Gastrocnemius medialis (tissue), 4 donors: ENCODE measurements at regions not wholly inside any gene's neighbourhood (a gene's known extent, or its start where the extent isn't known, plus 50 kb on each side); places are given as distances from the start of the nearest gene placed in this dataset.

ENCODE experiments used
- POLR2A ChIP-seq, 2 donors: fragments of 450-650 bp; IDR thresholded peaks; one replicate each; pipeline ENCODE4 v1.6.1; 2017; ENCODE audit warnings: antibody characterized with exemption in 2 of 2, mild to moderate bottlenecking in 2 of 2, moderate library complexity in 2 of 2
- TF ChIP-seq, protein P1 (sequence below), 5 experiments: fragments of 450-650 bp in 3 of 5; fragments of 200-600 bp in 2 of 5; sonication (generic) in 2 of 5; IDR thresholded peaks in 4 of 5; conservative IDR thresholded peaks in 1 of 5; 1 replicate in 4 of 5; 2 replicates in 1 of 5; pipeline ENCODE4 v1.5.1; 2016 to 2019; ENCODE audit warnings: antibody characterized with exemption in 5 of 5, mild to moderate bottlenecking in 3 of 5, moderate library complexity in 3 of 5

DNA sequence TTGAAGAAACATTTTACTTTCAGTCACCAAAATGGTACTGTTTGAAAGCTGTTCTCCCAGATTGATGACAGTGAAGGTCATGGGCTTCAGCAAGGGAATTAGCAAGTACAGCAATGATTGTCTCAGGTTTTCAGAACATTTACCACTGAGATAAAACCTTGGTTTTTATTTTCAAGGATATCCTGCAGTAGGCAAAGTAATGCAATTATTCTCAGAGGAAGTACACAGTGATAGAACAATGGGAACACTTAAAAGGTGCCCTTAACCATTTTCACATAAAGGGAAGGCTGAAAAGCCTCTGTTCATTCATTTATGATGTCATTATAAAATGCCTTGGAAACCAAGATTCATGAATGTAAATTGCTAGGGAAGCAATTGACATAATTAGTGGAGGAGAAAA is 471.8 kb upstream of the ACO1 start:
- TF ChIP-seq, protein P1, sequence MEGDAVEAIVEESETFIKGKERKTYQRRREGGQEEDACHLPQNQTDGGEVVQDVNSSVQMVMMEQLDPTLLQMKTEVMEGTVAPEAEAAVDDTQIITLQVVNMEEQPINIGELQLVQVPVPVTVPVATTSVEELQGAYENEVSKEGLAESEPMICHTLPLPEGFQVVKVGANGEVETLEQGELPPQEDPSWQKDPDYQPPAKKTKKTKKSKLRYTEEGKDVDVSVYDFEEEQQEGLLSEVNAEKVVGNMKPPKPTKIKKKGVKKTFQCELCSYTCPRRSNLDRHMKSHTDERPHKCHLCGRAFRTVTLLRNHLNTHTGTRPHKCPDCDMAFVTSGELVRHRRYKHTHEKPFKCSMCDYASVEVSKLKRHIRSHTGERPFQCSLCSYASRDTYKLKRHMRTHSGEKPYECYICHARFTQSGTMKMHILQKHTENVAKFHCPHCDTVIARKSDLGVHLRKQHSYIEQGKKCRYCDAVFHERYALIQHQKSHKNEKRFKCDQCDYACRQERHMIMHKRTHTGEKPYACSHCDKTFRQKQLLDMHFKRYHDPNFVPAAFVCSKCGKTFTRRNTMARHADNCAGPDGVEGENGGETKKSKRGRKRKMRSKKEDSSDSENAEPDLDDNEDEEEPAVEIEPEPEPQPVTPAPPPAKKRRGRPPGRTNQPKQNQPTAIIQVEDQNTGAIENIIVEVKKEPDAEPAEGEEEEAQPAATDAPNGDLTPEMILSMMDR (IDR thresholded peaks at IDR 0.05 in 4 of 5, conservative IDR thresholded peaks at IDR 0.05 in 1 of 5), result no peak
- no peak for TF ChIP-seq POLR2A (IDR thresholded peaks at IDR 0.05)
